Endothelial cell (in vitro differentiated cells): ENCODE measurements at regions not wholly inside any gene's neighbourhood (a gene's known extent, or its start where the extent isn't known, plus 50 kb on each side); places are given as distances from the start of the nearest gene placed in this dataset.

Source experiments
- DNase-seq: peaks from one replicate; pipeline ENCODE4 v3.0.0; 2021; ENCODE audit warnings: low spot score
- H3K27ac Mint-ChIP-seq: one replicate; pipeline ENCODE4 v1.8.0; 2021; ENCODE audit warnings: mixed read lengths, inconsistent platforms; ENCODE audit not compliant: unreplicated experiment
- H3K27me3 Mint-ChIP-seq: one replicate; pipeline ENCODE4 v1.8.0; 2021; ENCODE audit warnings: mild to moderate bottlenecking, moderate library complexity, mixed read lengths, inconsistent platforms; ENCODE audit not compliant: unreplicated experiment
- H3K36me3 Mint-ChIP-seq: one replicate; pipeline ENCODE4 v1.8.0; 2021; ENCODE audit warnings: mild to moderate bottlenecking, low read depth, mixed read lengths, inconsistent platforms; ENCODE audit not compliant: unreplicated experiment
- H3K4me1 Mint-ChIP-seq: one replicate; pipeline ENCODE4 v1.8.0; 2021; ENCODE audit warnings: mild to moderate bottlenecking, mixed read lengths, inconsistent platforms; ENCODE audit not compliant: unreplicated experiment
- H3K4me3 Mint-ChIP-seq: one replicate; pipeline ENCODE4 v1.8.0; 2021; ENCODE audit warnings: mild to moderate bottlenecking, mixed read lengths, inconsistent platforms; ENCODE audit not compliant: unreplicated experiment
- H3K9me3 Mint-ChIP-seq: one replicate; pipeline ENCODE4 v1.8.0; 2021; ENCODE audit warnings: mixed read lengths, inconsistent platforms; ENCODE audit not compliant: unreplicated experiment
- CTCF ChIP-seq: fragments of 200-600 bp; sonication (generic); IDR thresholded peaks from one replicate; pipeline ENCODE4 v1.5.0; 2021; ENCODE audit warnings: antibody characterized with exemption; ENCODE audit not compliant: unreplicated experiment

GRCh38 chr12:100733817-100734593 lies 60.6 kb upstream of the ANO4 start:
- Mint-ChIP-seq H3K4me1 (no peaks in the 10 kb centered on the region), H3K27ac (no peak overlapping the region), H3K4me3 (no peak overlapping the region), H3K27me3 (peaks cover 2% of the 10 kb centered on the region), H3K9me3 (no peaks in the 10 kb centered on the region), H3K36me3 (no peaks in the 10 kb centered on the region)
- peak; percentile 62 for TF ChIP-seq CTCF
- peak; percentile 20 for DNase-seq

DNA sequence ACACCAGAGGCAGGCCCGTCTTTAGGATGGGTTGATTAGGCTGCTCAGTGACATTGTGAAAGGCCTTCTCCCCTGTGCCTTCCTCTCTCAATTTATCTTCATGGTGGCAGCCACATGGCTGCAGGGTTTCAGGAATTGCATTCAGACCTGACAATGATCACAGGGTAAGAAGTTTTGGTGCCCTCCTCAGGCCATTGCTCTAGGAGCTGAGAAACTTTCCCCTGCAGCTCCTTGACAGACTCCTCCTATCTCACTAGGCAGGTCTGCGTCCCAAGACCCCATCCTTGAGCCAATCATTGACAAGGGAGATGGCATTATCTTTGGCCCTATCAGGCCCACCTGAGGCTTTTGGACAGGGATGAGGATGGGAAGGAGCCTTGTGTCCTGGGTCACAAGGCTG lies 57.4 kb upstream of the ANO4 start:
- no peak for DNase-seq
- Mint-ChIP-seq H3K4me1 (no peaks in the 10 kb centered on the region), H3K36me3 (no peaks in the 10 kb centered on the region), H3K27me3 (peaks cover 2% of the 10 kb centered on the region), H3K27ac (no peak overlapping the region), H3K4me3 (no peak overlapping the region), H3K9me3 (no peaks in the 10 kb centered on the region)
- no peak for TF ChIP-seq CTCF

DNA sequence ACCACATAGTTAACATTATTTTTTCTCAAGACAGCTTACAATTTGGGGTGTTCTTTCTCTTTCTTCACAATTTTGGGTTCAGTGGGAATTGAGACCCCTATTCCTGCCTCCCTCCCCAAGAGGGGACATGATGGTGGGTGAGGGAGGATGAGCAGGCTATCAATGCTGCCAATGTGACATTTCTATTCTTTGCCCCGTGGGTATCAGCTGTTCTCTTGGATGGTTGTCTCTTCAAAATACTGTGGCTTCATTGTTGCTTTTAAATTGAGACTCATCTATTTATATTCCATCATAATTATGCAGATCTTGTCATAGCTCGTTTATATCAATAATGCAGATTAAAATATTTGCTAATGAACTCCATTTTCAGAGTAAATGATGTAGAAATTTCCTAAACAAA lies 56.5 kb upstream of the ANO4 start:
- no peaks in the 10 kb centered on the region for H3K9me3 Mint-ChIP-seq
- TF ChIP-seq CTCF: no peak
- H3K4me3 Mint-ChIP-seq: no peak overlapping the region
- no peak overlapping the region for H3K27ac Mint-ChIP-seq
- no peaks in the 10 kb centered on the region for H3K4me1 Mint-ChIP-seq
- no peaks in the 10 kb centered on the region for H3K36me3 Mint-ChIP-seq
- DNase-seq: no peak
- H3K27me3 Mint-ChIP-seq: peaks cover 2% of the 10 kb centered on the region

DNA sequence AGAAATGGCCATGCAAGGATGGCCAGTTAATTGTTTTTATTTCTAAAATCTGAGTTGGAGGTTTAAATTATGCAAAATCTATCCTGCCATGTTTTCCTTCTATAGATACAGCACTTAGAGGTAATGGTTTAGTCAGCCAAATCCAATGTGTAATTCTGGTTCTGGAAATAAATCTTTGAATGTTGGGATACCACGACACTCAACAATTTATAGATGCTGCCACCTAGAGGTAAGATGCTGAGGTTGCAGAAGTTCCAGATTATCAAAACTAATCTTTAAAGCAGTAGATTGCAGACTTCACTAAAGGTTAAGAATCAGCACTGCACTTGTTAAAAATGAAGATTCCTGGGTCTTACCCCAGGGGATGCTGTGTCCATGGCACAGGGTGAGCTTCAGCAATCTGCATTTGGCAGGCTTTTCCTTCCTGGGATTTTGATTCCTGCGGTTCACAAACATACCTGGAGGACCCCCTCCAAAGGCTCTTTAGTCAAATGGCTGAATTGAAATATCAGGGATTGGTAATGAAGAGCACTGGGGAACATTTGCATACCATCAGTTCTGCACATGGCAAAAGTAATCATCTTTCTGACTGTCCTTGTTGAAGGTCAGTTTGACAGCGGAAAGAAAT lies 53.4 kb upstream of the ANO4 start:
- no peak for DNase-seq
- peak; percentile 81 for TF ChIP-seq CTCF
- H3K36me3 Mint-ChIP-seq: no peaks in the 10 kb centered on the region
- H3K4me3 Mint-ChIP-seq: no peak overlapping the region
- peaks cover 2% of the 10 kb centered on the region for H3K27me3 Mint-ChIP-seq
- H3K9me3 Mint-ChIP-seq: no peaks in the 10 kb centered on the region
- no peak overlapping the region for H3K27ac Mint-ChIP-seq
- no peaks in the 10 kb centered on the region for H3K4me1 Mint-ChIP-seq

GRCh38 chr12:100743060-100743459 lies 51.5 kb upstream of the ANO4 start:
- Mint-ChIP-seq H3K9me3 (no peaks in the 10 kb centered on the region), H3K4me1 (no peaks in the 10 kb centered on the region), H3K36me3 (no peaks in the 10 kb centered on the region), H3K4me3 (no peak overlapping the region), H3K27me3 (no peaks in the 10 kb centered on the region), H3K27ac (no peak overlapping the region)
- TF ChIP-seq CTCF: no peak
- no peak for DNase-seq
